ENCODE measurements at regions not wholly inside any gene's neighbourhood (a gene's known extent, or its start where the extent isn't known, plus 50 kb on each side); places are given as distances from the start of the nearest gene placed in this dataset.

DNA sequence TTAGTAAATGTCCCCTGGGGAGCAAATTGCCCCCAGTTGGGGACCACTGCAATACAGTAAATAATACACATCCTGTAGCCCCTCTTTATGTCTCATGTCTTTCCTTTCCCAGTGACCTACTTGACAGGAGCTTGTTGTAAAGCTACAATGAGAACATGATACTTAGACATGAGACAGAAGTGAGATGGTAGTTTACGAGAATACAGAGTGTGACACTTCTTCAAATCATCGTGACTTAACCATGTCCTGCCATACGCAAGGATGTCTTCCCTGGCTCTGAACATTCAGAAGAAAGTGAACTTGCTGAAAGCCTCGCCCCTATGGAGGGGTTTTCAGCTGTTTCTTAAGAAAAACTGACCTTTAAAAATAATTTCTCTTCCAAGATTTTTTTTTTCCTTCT lies 101.0 kb upstream of the SPACA1 start:
- TF ChIP-seq, protein P1, sequence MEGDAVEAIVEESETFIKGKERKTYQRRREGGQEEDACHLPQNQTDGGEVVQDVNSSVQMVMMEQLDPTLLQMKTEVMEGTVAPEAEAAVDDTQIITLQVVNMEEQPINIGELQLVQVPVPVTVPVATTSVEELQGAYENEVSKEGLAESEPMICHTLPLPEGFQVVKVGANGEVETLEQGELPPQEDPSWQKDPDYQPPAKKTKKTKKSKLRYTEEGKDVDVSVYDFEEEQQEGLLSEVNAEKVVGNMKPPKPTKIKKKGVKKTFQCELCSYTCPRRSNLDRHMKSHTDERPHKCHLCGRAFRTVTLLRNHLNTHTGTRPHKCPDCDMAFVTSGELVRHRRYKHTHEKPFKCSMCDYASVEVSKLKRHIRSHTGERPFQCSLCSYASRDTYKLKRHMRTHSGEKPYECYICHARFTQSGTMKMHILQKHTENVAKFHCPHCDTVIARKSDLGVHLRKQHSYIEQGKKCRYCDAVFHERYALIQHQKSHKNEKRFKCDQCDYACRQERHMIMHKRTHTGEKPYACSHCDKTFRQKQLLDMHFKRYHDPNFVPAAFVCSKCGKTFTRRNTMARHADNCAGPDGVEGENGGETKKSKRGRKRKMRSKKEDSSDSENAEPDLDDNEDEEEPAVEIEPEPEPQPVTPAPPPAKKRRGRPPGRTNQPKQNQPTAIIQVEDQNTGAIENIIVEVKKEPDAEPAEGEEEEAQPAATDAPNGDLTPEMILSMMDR (IDR thresholded peaks at IDR 0.05), result no peak
- Mint-ChIP-seq H3K9me3 (ENCODE audit: unreplicated experiment) (no peaks in the 10 kb centered on the region), H3K36me3 (ENCODE audit: unreplicated experiment) (no peaks in the 10 kb centered on the region), H3K27ac (ENCODE audit: unreplicated experiment) (no peak overlapping the region), H3K27me3 (ENCODE audit: unreplicated experiment) (peaks cover 24% of the 10 kb centered on the region), H3K4me1 (ENCODE audit: unreplicated experiment) (no peaks in the 10 kb centered on the region), H3K4me3 (ENCODE audit: unreplicated experiment) (no peak overlapping the region)
- DNase-seq (ENCODE audit: extremely low spot score, unreplicated experiment), result no peak

DNA sequence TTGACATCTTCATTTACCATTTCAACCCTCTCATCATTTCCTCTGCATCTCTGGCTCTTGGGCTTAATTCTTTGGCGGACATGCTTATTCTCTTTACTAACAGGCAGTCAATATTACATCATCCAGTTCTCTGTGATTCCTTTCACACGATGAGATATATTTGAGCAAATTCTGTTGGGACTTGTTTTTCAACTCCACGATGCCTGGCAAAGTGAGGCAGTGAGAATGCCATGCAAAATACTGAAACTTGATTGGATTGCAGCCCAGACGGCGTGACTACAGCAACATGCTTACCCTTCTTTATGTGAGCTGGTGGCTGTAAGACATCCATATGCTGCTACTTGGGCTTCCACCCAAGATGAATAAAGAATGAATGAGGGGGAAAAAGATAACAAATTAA lies 101.7 kb upstream of the SPACA1 start:
- H3K27ac Mint-ChIP-seq (ENCODE audit: unreplicated experiment), result no peak overlapping the region

DNA sequence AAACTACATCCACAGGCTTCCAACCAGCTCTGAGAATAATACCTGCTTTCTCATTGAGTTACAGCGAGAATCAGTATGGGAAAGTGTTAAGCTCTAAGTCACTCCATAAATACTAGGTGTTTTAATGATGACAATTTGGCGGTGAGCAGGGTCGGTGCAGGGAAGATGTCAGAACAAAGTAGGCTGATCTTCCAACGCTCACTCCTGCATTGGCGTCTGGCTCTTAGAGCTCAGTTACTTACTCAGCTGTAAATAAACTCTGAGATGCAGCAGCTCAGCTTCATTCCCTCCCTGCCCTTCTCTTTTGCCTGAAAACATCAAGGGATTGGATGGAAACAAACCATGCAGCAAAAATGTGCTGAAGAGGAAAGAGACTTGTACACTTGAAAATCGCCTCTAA lies 102.5 kb upstream of the SPACA1 start:
- Mint-ChIP-seq H3K4me3 (ENCODE audit: unreplicated experiment) (no peak overlapping the region), H3K36me3 (ENCODE audit: unreplicated experiment) (no peaks in the 10 kb centered on the region), H3K27ac (ENCODE audit: unreplicated experiment) (no peak overlapping the region), H3K27me3 (ENCODE audit: unreplicated experiment) (peaks cover 33% of the 10 kb centered on the region), H3K4me1 (ENCODE audit: unreplicated experiment) (no peaks in the 10 kb centered on the region), H3K9me3 (ENCODE audit: unreplicated experiment) (no peaks in the 10 kb centered on the region)
- DNase-seq (ENCODE audit: extremely low spot score, unreplicated experiment), result peak; percentile 42
- TF ChIP-seq, protein P1 (IDR thresholded peaks at IDR 0.05), result no peak

More for the DNA sequence above, 101.7 kb upstream of the SPACA1 start:
- DNase-seq (ENCODE audit: extremely low spot score, unreplicated experiment), result no peak
- Mint-ChIP-seq H3K36me3 (ENCODE audit: unreplicated experiment) (no peaks in the 10 kb centered on the region), H3K9me3 (ENCODE audit: unreplicated experiment) (no peaks in the 10 kb centered on the region), H3K4me3 (ENCODE audit: unreplicated experiment) (no peak overlapping the region), H3K27me3 (ENCODE audit: unreplicated experiment) (peaks cover 31% of the 10 kb centered on the region), H3K4me1 (ENCODE audit: unreplicated experiment) (no peaks in the 10 kb centered on the region)
- TF ChIP-seq, protein P1 (IDR thresholded peaks at IDR 0.05), result no peak

DNA sequence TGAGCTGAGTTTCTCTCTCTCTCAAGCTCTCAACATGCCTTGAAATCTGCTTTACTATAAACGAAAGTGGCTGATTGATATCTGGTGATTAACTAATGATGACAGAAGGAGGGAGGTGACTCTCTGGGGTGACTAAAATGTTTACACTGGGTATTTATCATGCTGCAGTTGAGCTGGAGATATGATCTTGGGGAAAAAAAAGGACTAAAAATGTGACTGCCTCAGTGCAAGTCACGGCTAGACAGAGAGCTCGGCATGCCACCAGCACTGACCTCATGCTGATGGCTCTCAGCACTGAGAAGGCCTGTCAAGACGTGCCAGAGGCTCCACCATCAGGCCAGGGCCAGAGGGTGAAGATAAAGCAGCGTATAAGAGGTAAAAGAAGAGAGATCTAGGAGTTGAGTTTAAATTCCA lies 103.1 kb upstream of the SPACA1 start:
- Mint-ChIP-seq H3K36me3 (ENCODE audit: unreplicated experiment) (no peaks in the 10 kb centered on the region), H3K27ac (ENCODE audit: unreplicated experiment) (no peak overlapping the region), H3K27me3 (ENCODE audit: unreplicated experiment) (peaks cover 39% of the 10 kb centered on the region), H3K4me1 (ENCODE audit: unreplicated experiment) (no peaks in the 10 kb centered on the region), H3K9me3 (ENCODE audit: unreplicated experiment) (no peaks in the 10 kb centered on the region), H3K4me3 (ENCODE audit: unreplicated experiment) (no peak overlapping the region)
- peak; percentile 65 for DNase-seq (ENCODE audit: extremely low spot score, unreplicated experiment)
- TF ChIP-seq, protein P1 (IDR thresholded peaks at IDR 0.05), result no peak

DNA sequence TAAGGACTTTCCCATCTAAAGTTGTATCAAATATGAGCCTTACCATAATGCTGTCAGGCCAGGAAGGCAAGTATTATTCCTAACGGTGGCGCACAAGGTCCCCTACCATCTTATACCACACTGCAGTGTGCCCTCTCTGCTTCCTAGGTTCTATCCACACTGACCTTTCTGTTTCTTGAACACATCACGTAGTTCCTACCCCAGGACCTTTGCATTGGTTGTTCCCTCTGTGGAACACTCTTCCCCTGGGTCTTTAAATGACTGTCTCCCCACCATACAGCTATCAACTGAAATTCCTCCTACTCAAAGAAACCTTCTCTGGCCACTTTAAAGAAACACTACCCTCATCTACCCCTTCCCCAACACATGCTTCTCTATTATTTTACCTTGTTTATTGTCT lies 104.5 kb upstream of the SPACA1 start:
- no peaks in the 10 kb centered on the region for H3K4me1 Mint-ChIP-seq (ENCODE audit: unreplicated experiment)
- TF ChIP-seq, protein P1 (IDR thresholded peaks at IDR 0.05), result no peak
- peaks cover 42% of the 10 kb centered on the region for H3K27me3 Mint-ChIP-seq (ENCODE audit: unreplicated experiment)
- H3K9me3 Mint-ChIP-seq (ENCODE audit: unreplicated experiment), result no peaks in the 10 kb centered on the region
- H3K27ac Mint-ChIP-seq (ENCODE audit: unreplicated experiment), result no peak overlapping the region
- peak; percentile 51 for DNase-seq (ENCODE audit: extremely low spot score, unreplicated experiment)
- H3K4me3 Mint-ChIP-seq (ENCODE audit: unreplicated experiment), result no peak overlapping the region
- H3K36me3 Mint-ChIP-seq (ENCODE audit: unreplicated experiment), result no peaks in the 10 kb centered on the region
